C4-2B (cell line): ENCODE measurements at regions not wholly inside any gene's neighbourhood (a gene's known extent, or its start where the extent isn't known, plus 50 kb on each side); places are given as distances from the start of the nearest gene placed in this dataset.

Experiments
- ZFX ChIP-seq: fragments of 450-650 bp; IDR thresholded peaks from 2 replicates; pipeline ENCODE4 v1.6.1; 2017
- TF ChIP-seq, protein P1 (sequence below): fragments of 450-650 bp; conservative IDR thresholded peaks from 2 replicates; pipeline ENCODE4 v1.5.1; 2017; ENCODE audit warnings: mild to moderate bottlenecking

DNA sequence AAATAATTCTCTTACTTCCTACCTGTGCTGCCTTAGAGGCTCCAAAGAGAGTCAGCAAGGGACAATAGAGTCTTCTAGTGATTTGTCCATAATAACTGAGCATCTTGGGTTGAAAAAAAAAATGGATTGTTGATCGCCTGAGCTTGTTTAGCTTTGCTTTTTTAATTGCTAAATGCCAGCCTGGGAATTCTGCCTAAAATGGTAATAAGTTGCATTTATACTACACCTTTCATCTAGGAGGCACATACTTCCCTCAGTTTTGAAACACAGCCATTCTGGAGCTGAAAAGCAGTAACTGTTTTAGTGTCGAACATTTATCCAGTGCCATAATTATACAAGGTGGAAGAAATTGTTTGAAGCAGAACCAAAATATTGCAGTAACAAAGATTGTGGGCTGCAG lies 421.3 kb downstream of the CAAP1 start:
- TF ChIP-seq, protein P1, sequence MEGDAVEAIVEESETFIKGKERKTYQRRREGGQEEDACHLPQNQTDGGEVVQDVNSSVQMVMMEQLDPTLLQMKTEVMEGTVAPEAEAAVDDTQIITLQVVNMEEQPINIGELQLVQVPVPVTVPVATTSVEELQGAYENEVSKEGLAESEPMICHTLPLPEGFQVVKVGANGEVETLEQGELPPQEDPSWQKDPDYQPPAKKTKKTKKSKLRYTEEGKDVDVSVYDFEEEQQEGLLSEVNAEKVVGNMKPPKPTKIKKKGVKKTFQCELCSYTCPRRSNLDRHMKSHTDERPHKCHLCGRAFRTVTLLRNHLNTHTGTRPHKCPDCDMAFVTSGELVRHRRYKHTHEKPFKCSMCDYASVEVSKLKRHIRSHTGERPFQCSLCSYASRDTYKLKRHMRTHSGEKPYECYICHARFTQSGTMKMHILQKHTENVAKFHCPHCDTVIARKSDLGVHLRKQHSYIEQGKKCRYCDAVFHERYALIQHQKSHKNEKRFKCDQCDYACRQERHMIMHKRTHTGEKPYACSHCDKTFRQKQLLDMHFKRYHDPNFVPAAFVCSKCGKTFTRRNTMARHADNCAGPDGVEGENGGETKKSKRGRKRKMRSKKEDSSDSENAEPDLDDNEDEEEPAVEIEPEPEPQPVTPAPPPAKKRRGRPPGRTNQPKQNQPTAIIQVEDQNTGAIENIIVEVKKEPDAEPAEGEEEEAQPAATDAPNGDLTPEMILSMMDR, result no peak
- TF ChIP-seq ZFX, result no peak
